MG63 (cell line): ENCODE measurements at regions not wholly inside any gene's neighbourhood (a gene's known extent, or its start where the extent isn't known, plus 50 kb on each side); places are given as distances from the start of the nearest gene placed in this dataset.

Experiments
- DNase-seq: peaks from one replicate; pipeline ENCODE4 v3.0.0-alpha.2; 2020
- H3K27me3 ChIP-seq: fragments of 250-450 bp; sonication (Bioruptor Pico); 2 replicates; pipeline ENCODE4 v1.5.1; 2020; ENCODE audit warnings: mild to moderate bottlenecking, moderate library complexity
- H3K36me3 ChIP-seq: fragments of 250-450 bp; sonication (Bioruptor Pico); 2 replicates; pipeline ENCODE4 v1.5.1; 2020; ENCODE audit warnings: mild to moderate bottlenecking, moderate library complexity
- H3K4me3 ChIP-seq: fragments of 250-450 bp; sonication (Bioruptor Pico); 2 replicates; pipeline ENCODE4 v1.5.1; 2020; ENCODE audit warnings: mild to moderate bottlenecking, moderate library complexity
- H3K9me3 ChIP-seq: fragments of 250-450 bp; sonication (Bioruptor Pico); 2 replicates; pipeline ENCODE4 v1.5.1; 2020; ENCODE audit warnings: mild to moderate bottlenecking, moderate library complexity

DNA sequence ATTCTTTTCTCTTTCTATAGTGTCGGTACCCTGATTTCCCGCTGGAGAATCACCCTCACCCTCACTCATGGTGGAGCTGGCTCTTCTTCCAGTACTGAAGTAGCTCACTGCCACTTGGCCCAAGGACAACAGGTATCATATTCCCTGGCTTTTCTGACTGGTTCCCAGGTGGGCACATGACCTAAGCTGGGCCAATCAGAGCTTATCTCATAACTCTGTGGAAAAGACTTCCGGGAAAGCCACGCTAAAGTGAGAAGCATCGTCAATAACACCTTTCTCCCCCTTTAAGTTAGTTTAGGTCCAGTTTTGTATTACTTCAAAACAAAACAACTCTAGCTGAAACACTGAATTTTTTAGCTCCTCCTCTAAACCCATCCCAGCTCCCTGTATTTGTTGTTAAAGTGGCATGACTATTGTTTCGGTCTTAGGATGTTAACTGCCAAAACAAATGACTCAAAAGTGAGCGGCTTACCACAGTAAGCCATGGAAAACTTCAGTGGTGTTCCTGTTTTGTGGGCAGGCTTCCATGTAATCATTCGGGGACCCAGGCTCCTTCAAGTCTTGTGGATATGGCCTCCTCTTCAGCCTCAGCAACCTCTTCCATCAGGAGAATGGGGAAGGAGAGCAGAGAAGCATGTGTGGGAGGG lies 137.4 kb upstream of the DLX2 start:
- Histone ChIP-seq H3K27me3 (no peaks in the 10 kb centered on the region), H3K36me3 (no peaks in the 10 kb centered on the region), H3K4me3 (no peak overlapping the region), H3K9me3 (no peaks in the 10 kb centered on the region)
- peak; percentile 65 for DNase-seq

DNA sequence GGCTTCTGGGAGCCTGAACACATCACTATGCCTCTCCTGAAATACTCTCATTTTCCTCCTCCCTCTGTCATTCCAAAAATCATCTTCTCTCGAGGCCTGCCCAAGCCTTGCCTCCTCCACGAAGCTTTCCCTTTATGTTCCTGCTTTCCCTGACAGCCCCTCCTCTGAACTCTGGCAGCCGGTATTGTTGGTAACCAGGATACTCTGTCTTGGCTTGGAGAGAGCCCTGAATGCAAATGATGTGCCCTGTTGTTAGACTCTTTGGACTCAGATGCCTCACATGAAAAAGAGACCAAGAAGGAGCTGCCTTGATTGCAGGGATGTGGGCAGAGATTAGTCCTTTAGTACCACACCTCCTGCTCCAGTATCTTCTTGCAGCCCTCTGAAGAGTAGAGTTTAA lies 138.5 kb upstream of the DLX2 start:
- H3K36me3 ChIP-seq: no peaks in the 10 kb centered on the region
- no peaks in the 10 kb centered on the region for H3K9me3 ChIP-seq
- H3K27me3 ChIP-seq: no peaks in the 10 kb centered on the region
- DNase-seq: no peak
- no peak overlapping the region for H3K4me3 ChIP-seq

DNA sequence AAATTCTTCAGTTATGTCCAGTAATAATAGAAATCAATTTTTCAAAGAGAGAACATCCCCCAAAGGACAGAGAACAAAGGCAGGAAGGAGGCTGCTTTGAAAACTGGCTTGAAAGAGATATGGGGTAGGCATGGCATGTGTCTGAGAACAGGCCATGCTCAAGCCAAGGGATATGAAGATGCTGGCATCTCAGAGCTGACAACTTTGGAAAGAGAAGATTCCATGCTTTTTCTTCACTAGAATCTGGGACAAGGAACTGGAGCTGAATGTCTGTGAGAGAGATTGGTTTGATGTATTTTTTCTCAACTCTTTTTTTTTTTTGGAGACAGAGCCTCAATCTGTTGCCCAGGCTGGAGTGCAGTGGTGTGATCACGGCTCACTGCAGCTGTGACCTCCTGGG lies 139.8 kb upstream of the DLX2 start:
- Histone ChIP-seq H3K9me3 (no peaks in the 10 kb centered on the region), H3K36me3 (no peaks in the 10 kb centered on the region)
- DNase-seq: no peak

DNA sequence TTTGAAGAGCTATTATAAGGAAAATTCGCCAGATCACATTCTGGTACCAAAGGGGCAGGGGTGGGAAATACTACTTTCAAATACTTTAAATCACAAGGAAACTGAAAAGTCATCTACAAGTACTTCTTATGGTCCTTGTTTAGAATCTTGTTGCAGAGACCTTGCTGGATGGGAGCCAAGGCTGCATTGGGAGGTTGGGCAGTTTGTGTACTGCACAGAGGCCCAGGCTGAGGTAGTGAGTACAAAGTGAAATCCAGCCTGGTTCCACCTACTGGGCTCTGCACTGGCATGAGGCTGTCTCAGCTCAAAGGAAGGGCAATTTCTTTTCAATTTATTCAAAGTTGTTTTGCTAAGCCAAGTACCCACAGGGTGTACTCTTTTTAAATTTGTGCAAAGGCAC lies 140.3 kb upstream of the DLX2 start:
- no peak for DNase-seq

More for the DNA sequence above, 139.8 kb upstream of the DLX2 start:
- no peak overlapping the region for H3K4me3 ChIP-seq
- H3K27me3 ChIP-seq: no peaks in the 10 kb centered on the region

DNA sequence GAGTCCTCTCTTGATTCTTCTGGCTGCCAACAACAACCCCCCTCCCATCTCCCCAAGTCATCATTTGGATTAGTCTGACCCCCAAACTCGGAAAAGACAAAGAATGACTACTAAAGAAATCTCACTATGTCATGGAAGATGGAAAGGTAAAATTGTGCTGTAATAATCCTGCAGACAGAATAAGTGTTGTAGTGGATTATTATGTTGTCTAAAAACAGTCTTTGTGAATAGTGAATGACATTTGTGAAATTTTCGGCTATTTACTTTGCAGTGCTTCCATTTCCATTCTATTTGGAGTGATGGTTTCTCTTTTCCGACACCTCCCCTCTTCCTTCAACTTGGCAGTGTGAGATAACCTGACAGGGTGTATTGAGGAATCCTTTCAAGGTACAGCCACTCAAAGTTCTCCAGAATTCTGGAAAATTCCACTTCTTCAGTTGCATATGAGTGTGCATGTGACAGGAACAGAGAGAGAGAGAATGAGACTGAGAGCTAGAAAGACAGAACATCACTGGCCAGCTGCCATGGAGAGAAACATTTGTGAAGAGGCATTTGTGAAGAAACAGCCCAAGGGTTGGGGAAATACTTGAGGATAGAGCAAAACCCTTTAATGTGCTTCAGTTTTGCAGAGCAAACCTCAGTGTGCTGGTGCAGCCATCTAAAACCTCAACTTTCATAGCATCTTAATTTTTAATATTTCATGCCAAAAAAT lies 141.9 kb upstream of the DLX2 start:
- H3K4me3 ChIP-seq: no peak overlapping the region
- H3K9me3 ChIP-seq: no peaks in the 10 kb centered on the region
- no peaks in the 10 kb centered on the region for H3K36me3 ChIP-seq
- no peaks in the 10 kb centered on the region for H3K27me3 ChIP-seq
- DNase-seq: no peak

More for the DNA sequence above, 140.3 kb upstream of the DLX2 start:
- H3K4me3 ChIP-seq: no peak overlapping the region
- H3K36me3 ChIP-seq: no peaks in the 10 kb centered on the region
- H3K27me3 ChIP-seq: no peaks in the 10 kb centered on the region
- no peaks in the 10 kb centered on the region for H3K9me3 ChIP-seq

DNA sequence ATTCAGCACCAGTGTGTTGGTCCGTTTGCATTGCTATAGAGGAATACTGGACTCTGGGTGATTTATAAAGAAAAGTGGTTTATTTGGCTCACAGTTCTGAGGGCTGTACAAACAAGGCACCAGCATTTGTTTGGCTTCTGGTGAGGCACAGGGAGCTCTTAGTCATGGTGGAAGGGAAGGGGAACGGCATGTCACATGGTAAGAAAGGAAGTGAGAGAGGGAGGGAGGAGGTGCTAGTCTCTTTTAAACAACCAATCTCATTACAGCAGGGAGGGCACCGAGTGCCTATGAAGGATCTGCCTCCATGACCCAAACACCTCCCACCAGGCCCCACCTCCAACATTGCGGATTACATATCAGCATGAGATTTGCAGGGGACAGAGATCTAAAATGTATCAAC lies 143.9 kb upstream of the DLX2 start:
- Histone ChIP-seq H3K9me3 (no peaks in the 10 kb centered on the region), H3K4me3 (no peak overlapping the region), H3K27me3 (no peaks in the 10 kb centered on the region), H3K36me3 (no peaks in the 10 kb centered on the region)
- no peak for DNase-seq

DNA sequence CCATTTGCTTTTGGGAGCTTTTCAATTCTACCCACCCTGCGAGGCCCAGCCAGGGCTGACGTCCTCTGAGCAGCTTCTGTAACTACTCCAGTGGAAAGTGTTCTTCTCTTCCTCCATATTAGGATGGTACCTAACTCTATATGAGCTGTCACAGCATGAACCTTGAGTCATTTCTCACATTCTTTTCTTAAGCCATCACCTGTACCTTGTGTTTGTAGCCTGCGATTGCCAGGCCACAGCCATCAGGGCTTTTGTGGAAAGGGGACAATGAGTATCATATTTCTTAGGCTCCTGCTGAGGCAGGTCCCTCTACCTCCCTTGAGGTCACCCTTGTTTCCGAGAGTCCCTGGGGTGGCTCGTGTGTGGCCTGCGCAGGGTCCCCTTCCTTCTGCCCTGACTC lies 144.5 kb upstream of the DLX2 start:
- Histone ChIP-seq H3K27me3 (no peaks in the 10 kb centered on the region), H3K36me3 (no peaks in the 10 kb centered on the region), H3K9me3 (no peaks in the 10 kb centered on the region), H3K4me3 (no peak overlapping the region)
- DNase-seq: no peak

DNA sequence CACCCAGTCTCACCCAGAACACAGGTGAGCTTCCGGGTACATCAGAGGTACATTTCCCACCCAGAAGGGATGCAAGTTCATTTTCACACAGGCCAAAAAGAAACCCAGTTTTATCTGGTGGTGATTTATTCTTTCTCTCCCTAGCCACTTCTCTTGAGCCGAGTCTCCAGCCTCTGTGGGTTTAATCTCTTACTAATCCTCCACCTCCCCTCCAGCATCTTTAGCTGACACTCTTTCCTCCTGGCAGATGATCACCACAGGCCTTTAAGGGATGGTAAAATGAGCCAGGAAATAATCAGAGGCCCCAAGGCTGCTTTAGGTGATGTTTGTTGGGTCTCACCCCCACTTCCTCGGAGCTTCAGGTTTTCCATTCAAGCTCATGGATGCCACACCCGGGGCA lies 145.7 kb upstream of the DLX2 start:
- Histone ChIP-seq H3K36me3 (no peaks in the 10 kb centered on the region), H3K27me3 (no peaks in the 10 kb centered on the region), H3K4me3 (no peak overlapping the region), H3K9me3 (no peaks in the 10 kb centered on the region)
- no peak for DNase-seq

DNA sequence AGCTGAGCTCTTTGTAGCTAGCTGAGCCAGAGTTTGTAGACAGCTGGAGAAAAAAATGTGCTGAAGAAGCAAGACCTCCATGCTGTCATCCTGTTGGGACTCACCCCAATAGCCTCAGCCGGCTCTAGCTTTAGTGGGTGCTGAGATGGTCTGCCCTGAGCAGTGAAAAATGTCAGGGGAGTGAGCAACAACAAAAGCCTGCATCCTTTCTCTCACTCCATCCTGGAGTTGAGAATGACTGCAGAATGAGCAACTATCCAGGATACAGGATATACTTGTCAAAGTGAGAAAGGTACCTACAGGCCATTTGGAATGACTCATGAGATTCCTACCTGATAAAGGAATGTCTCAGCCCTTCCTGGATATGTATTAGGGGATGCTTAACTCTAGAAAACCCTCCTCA lies 146.1 kb upstream of the DLX2 start:
- no peak for DNase-seq

DNA sequence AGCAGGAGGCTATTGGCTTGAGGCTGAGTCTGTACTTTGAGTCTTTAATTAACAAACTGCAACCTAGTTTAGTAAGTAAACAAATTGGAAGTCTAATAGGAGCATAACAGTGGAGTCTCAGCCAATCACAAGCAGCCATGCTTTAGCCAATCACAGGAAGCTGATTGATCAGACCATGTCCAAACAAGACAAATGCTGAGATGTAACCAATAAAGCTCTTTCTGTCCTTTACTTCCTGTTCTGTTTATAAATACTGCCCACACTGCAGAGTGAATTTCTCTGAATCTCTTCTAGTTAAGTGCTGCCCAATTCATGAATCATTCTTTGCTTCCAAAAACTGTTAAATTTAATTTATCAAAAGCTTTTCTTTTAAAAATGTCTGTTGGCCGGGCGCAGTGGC lies 146.6 kb upstream of the DLX2 start:
- no peak for DNase-seq
- no peak overlapping the region for H3K4me3 ChIP-seq
- H3K9me3 ChIP-seq: no peaks in the 10 kb centered on the region
- no peaks in the 10 kb centered on the region for H3K36me3 ChIP-seq
- no peaks in the 10 kb centered on the region for H3K27me3 ChIP-seq

More for the DNA sequence above, 146.1 kb upstream of the DLX2 start:
- H3K9me3 ChIP-seq: no peaks in the 10 kb centered on the region
- H3K36me3 ChIP-seq: no peaks in the 10 kb centered on the region
- no peak overlapping the region for H3K4me3 ChIP-seq
- no peaks in the 10 kb centered on the region for H3K27me3 ChIP-seq

DNA sequence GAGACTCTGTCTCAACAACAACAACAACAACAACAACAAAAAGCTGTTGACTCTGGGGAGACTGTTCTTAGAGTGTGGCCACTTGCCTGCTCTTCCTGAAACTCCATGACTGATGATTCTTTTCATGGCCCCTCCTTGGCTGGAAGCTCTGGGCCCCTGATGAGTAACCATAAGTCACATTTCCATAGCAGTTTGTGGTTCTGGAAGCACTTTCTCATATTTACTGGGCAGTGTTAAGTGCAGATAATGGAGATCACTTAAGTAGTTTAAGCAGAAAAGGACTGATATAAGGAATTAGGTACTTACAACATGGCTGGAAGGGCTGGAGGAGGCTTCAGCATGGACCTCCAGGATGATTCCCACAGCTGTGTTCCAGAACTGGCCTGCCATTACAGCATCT lies 147.3 kb upstream of the DLX2 start:
- H3K9me3 ChIP-seq: no peaks in the 10 kb centered on the region
- peak; percentile 73 for DNase-seq
- no peaks in the 10 kb centered on the region for H3K36me3 ChIP-seq
- H3K4me3 ChIP-seq: no peak overlapping the region
- no peaks in the 10 kb centered on the region for H3K27me3 ChIP-seq

DNA sequence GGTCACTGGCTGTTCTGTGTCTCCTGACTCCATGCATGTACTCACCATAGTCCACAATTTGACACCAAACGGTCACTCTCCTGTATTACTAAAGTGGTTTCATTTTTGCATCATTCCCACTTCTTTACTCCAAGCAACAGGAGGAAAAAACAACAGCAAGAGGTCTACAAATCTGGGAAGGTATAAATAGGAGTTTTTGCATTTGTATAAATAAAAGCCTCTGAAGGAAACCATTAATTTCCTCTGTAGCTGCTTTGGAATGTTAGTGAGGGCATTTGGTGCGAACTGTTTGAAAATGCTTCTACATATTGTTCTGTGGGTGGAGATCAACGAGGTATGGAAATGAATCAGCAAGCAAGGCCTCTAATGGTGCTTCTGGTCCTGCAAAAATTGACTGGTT lies 148.5 kb upstream of the DLX2 start:
- no peak for DNase-seq
- H3K27me3 ChIP-seq: no peaks in the 10 kb centered on the region
- H3K4me3 ChIP-seq: no peak overlapping the region
- no peaks in the 10 kb centered on the region for H3K36me3 ChIP-seq
- H3K9me3 ChIP-seq: no peaks in the 10 kb centered on the region

DNA sequence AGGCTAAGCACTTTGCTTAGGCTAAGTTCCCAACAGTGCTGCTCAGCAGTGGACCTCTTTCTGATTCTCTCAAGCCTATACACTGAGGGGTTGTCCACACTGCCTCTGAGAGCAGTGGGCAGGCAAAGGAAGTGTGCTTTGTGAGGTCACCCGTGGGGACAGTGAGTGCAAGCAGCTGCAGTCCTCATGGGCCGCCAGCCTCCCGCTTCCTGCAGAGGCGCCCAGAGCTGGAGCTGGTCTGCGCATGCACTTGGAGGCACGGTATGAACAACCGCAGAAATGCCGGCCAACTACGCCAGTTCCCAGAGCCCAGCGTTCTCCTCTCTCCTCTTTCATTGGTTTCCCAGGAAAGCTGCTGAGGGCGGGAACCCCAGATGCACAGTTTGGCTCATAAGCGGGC lies 149.5 kb upstream of the DLX2 start:
- DNase-seq: peak; percentile 86
- Histone ChIP-seq H3K4me3 (no peak overlapping the region), H3K36me3 (no peaks in the 10 kb centered on the region), H3K9me3 (no peaks in the 10 kb centered on the region), H3K27me3 (no peaks in the 10 kb centered on the region)

DNA sequence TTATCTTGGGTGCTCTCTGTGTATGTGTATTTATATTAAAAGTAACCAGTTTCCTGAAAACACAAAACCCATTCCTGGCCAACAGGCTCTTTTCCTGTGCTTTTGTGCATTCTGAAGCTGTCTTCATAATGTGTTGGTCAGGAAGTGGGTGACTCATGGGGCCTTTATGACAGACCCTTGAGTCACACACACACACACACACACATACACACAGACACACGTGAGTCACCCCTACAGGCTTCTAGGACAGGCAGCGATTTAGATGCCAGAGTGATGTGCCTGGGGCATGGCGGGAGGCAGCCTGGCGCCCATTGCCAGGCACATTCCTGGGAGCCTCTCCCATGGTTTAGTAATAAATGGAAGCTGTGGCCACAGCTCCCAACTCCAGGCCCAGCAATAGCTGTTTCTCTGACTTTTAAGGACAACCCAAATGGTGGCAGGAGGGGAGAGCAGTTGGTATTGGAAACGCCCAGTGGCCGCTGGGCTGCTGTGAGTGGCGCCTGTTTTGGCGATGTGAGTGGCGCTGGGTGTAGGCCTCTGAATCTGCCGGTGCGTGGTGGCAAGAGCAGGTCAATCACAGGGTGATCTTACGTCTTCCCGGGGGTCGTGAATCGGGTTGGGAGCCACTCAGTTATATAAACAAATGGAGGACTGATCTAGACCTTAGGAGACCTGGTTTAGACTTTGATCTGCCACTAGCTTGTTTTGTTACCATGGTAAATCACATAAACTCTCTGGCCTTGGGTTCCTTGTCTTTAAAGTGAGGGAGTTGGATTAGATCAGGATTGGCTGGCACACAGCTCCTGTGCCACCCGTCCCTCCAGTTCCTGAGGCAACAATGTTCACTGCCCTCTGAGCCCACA lies 150.7 kb upstream of the DLX2 start:
- DNase-seq: peak; percentile 97
- H3K36me3 ChIP-seq: no peaks in the 10 kb centered on the region
- H3K4me3 ChIP-seq: no peak overlapping the region
- no peaks in the 10 kb centered on the region for H3K27me3 ChIP-seq
- H3K9me3 ChIP-seq: no peaks in the 10 kb centered on the region

DNA sequence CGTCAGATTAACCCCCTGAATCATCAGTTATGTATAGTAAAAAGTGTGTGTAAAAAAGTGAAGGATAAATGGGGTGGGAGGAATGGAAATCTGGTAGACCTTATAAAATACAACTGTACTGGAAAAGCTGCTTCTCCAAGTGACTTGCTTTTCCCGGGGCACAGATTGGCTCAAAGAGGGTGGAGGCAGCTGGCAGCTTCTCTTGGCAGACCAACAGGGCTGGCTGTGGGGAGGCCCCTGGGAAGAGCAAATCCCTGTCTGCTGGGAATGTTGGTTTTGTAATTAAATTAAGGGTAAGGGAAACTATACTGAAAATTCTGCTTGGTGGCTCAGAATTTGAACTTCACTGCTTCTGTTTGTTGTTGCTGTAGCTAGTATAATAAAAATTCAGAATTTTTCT lies 154.2 kb upstream of the DLX2 start:
- no peak overlapping the region for H3K4me3 ChIP-seq
- H3K36me3 ChIP-seq: no peaks in the 10 kb centered on the region
- DNase-seq: peak; percentile 86
- no peaks in the 10 kb centered on the region for H3K27me3 ChIP-seq
- no peaks in the 10 kb centered on the region for H3K9me3 ChIP-seq

DNA sequence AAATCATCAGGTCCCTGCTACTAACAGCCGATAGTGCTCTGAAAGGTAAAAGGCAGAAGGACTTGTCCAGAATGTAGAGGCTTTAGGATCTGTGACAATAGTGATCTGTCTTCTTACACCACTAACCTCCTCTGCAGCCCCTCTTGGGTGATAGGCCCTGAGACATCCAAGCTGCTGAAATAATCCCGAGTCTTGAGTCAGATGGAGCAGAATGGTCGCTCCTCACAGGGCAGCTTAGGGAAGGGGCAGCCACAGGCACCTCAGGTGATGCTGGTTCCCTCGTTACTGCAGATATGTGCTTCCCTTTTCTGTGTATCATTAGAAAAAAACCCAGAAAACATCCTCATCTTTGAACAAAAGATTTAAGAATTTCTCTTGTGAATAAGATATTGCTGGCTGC lies 157.1 kb upstream of the DLX2 start:
- H3K27me3 ChIP-seq: no peaks in the 10 kb centered on the region
- no peak overlapping the region for H3K4me3 ChIP-seq
- no peaks in the 10 kb centered on the region for H3K36me3 ChIP-seq
- H3K9me3 ChIP-seq: no peaks in the 10 kb centered on the region
- DNase-seq: no peak

DNA sequence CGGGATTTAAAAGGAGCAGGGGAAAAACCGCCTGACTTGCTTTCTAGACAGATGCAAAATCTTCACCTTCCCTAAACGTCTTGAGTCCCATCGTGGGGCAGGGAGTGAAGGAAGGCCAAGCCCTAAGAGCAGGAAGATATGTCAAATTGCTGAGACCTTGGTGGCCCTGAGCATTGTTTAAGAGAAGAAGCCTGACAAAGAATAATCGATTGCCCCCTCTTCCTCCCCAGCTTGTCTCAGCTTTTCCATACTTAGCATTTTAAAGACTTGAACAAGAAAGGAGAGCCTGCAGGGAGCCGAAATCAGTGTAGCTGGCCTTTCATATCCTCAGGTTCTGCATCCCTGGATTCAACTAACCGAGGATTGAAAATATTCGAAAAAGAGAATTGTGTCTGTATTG lies 157.6 kb upstream of the DLX2 start:
- Histone ChIP-seq H3K27me3 (no peaks in the 10 kb centered on the region), H3K4me3 (no peak overlapping the region), H3K9me3 (no peaks in the 10 kb centered on the region), H3K36me3 (no peaks in the 10 kb centered on the region)
- DNase-seq: no peak
